Iris pigment epithelial cell (primary cell): ENCODE measurements at regions not wholly inside any gene's neighbourhood (a gene's known extent, or its start where the extent isn't known, plus 50 kb on each side); places are given as distances from the start of the nearest gene placed in this dataset.
"Not testable (repeated sequence)": the region's sequence is repeated elsewhere in the genome, so short reads cannot be mapped to it uniquely, and the experiment has no call there.

Source experiments
- DNase-seq: peaks from one replicate; pipeline ENCODE4 v3.0.0-alpha.2; 2011; ENCODE audit warnings: low read depth

DNA sequence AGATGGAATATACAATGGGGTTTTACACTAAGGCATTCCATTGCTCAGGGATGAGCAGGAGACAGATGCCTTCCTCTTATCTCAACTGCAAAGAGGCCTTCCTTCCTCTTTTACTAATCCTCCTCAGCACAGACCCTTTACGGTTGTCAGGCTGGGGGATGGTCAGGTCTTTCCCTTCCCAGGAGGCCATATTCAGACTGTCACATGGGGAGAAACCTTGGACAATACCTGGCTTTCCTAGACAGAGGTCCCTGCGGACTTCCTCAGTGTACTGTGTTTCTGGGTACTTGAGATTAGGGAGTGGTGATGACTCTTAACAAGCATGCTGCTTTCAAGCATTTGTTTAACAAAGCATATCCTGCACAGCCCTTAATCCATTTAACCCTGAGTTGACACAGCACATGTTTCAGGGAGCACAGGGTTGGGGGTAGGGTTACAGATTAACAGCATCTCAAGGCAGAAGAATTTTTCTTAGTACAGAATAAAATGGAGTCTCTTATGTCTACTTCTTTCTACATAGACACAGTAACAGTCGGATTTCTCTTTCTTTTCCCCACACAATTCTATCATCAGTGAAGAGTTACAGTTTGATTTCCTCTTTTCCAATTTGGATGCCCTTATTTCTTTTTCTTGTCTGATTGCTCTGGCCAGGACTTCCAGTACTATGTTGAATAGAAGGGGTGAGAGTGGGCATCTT is 737.1 kb downstream of the TRHDE start:
- DNase-seq = not testable (repeated sequence)

DNA sequence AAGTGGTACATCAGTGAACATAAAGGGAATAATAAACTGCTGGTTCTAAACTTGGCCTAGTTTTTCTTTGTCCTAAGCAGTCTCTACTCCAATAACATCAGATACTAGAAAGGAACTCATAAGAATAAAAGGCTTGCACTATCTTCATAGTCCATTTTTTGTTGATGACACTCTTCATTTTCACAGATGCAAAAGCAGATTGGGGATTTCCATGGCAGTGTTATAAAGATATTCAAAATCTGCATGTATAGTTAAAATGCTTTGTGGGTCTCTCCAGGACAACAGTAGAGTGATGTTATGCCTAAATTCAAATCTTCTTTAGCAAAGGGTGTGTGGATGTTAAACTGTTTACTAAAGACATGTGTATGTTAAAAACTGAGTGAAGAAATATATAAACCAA is 745.8 kb downstream of the TRHDE start:
- no peak for DNase-seq

DNA sequence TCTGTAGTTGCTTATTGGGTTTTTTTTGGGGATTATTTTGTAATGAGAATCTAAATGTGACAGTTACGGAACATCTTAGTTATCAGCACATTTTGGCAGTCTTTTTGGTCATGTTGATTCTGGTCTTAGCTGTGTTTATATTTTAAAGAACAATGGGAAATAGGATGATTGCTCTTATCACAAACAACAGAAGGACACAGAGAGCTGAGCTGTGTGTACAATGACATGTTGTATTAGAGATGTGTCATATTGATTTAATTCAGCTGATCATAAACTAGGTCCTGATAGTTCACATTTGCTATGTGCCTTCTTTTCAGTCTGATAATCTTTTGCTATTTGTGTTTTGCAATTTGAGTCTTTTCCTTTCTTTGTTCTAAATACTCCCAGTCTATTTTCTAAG is 781.7 kb downstream of the TRHDE start:
- no peak for DNase-seq

DNA sequence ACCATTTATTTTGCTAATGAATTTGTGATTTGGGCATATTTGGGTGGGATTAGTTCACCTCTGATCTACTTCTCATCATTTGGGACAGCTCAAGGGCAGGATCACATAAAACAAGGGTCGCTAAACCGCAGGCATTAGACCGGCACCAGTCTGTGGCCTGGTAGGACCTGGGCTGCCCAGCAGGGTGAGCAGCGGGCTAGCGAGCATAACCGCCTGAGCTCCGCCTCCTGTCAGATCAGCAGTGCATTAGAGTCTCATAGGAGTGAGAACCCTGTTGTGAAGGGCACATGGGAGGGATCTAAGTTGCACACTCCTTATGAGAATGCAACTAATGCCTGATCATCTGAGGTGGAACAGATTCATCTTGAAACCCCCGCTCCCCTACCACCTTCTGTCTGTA is 785.3 kb downstream of the TRHDE start:
- DNase-seq = no peak

DNA sequence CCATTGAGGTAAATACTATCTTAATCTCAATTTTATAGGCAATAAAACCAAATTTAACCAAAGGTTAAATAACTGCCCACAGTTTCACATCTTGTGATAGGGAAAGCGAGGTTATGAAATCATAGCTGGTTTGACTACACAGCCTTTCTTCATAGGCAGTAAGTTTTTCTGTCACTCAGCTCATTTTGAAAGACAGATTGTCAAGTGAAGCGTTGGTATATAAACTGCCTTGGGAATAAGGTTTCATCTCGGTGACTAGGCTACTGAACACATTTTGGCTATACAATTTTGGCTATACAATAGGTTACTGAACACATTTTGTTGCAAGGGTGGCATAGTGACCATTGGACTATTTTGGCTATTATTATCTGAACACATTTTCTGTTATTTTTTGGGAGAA is 793.7 kb downstream of the TRHDE start:
- no peak for DNase-seq

DNA sequence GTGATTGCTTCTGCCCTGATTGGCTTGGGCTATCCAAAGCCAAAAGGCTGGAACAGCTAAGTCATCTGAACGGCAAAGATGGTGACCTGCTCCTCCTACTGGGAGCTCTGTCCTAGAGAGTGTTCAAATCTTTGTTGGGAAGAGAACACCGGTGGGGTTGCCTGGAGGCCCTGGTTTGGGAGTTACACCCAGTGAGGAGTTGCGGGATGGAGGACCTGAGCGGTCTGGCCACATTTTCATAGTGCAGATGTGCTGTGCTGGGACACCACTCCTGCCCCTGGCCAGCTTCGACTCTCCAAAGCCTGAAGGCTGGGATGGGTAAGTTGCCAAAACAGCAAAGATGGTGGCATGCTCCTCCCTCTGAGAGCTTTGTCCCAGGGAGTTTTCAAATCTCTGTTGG is 795.4 kb downstream of the TRHDE start:
- DNase-seq = no peak

DNA sequence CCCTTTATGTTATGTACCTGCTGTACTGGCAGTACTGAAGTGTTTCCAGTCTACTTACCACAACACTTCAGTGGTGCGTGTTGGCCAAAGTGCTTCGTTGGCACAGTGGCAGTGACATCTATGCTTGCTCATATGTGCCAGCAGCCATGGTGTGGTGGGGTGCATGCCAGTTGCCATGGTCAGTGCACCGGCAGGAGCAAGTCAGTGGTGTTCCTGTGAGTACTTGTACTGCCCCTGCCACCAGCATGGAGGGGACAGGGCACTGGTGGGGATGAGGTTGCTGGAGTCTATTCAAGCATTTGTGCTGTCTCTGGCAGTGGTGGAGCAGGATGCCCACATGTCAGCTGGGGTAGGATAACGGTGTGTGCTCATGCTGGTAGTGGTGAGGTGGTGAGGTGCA is 800.0 kb downstream of the TRHDE start:
- DNase-seq = no peak

DNA sequence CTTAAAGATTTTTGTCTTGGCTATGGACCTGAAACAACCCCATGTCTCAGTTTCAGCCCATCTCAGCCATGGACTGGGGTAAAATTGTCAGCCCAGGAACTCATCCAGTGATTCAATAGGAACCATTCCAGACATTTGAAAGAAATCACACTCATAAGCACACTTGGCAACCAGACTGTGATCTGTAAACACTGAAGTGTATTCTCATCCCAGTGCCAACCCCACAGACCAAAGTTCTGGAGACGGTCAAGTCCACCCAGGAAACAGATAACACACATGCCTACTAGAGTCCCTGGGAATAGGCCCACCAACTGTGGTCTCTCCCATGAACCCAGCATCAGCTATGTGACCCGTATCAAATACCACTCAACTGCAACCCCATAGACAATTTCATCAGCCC is 804.6 kb downstream of the TRHDE start:
- DNase-seq = no peak

DNA sequence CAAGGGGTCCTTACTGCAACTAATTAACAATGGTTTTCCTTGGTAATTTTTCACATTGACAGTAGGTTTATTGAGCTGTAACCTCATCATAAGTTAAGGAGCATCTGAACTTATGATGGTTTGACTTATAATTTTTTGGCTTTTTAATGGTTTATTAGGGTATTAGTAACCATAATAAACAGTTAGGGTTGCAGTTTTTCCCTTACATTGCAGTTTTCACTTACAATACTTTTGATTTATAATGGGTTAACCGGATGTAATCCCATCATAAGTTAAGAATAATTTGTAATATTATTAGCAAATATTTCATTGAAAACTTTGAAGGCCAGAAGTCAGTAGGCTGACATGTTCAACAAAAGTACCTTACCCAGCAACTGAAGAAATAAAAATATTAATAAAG is 811.6 kb downstream of the TRHDE start:
- no peak for DNase-seq

DNA sequence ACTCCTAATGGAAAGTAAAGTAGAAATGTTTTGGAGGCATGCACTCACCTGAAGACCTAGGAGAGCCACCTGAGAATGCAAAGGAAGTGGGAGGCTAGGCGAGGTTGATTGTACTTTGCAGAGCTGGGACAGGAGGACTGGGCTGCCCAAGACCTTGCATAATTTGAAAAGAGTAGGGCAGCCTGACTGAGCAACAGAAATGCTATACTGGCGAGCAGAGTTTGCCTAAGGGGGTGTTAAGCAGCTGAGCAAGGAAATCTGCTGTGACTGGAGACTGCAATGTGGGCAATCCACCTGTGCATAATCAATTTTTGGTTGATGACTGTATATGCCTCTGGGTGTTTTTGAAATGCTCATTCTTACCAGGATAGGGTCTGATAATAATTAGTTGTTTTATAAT is 834.1 kb downstream of the TRHDE start:
- DNase-seq = no peak

DNA sequence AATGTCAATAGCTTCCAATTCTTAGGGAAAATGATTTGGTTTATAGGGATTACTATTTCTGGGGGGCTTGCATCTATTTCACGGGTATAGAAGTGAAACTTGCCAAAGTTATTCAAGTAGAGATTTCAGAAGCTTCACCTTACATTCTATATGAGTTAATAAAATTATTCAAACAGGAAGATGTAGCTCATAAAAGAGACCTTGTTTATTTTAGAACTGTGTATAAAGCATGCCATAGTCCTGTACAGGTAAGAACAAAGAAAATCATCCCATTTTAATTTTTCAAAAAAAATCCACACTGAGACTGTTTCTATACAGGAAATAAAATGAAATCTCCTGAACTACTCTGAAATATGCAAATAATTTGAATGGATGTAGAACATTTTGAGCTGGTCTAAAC is 834.7 kb downstream of the TRHDE start:
- no peak for DNase-seq

DNA sequence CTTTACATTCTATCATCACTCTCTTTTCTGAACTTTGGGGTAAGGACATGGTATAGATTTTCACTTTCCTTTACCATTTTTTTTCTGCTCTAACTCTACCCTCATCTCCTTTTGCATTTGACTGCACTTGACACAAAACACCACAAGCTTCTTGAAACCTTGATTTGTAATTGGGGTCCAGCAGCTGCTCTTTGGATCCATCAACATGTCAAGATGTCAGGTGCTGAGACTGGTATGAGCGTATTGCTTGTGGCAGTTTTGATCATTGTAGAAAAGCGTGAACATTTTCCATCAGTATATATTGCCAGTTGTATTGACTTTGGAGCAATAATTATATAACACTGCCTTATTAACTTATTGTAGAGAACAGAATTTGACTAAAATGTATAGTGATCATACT is 838.6 kb downstream of the TRHDE start:
- DNase-seq = no peak

DNA sequence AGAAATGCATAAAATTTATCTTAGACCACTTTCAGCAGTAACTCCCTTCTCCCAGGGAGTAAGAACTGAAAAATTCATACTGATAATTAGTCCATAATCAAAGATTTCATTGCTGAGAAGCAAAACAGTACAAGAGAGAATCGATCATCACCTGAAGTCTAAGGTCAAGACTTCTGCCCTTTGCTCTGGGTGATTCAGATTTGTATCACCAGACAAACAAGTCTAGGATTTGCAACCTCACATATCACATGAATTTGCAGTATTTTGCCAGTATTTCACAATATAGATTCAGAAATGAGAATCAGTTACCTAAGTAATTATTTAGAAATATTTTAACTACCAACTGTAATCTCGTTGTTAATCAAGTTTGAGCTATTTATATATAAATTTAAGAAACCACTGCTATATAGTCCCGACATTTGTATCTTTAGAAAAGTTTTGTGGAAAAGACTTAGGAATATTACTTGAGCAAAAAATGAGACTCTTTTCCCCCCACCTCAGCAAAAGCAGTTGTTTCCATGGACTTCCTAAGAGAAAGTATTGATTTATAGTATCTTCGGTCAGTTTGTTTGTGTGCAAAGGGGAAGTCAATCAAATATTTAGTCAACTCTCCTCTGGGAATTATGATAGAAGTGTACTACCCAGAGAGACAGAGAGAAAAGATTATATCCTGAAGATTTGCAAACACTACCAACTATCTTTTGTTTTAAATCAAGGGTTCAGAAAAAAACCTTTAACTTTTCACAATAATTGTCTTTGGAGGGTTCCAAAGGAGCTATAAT is 840.1 kb downstream of the TRHDE start:
- DNase-seq = no peak

DNA sequence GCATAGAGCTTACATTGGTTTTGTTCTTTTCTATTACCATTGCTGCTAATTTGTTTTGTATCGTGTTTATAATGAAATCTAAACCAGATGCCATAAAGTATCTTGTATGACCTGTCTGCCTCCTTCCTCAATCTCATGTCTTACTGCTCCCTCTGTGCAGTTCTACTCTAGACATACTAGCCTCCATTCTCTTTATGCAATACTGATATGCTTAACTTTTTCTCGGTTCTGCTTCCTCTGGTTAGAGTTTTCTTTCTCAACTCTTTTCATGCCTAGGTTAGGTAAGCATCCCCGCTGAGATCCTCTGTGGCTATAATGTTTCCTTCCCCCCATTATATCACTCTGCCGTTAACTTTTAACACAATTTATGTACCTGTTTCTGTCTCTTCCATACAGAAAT is 852.3 kb downstream of the TRHDE start:
- DNase-seq = no peak

DNA sequence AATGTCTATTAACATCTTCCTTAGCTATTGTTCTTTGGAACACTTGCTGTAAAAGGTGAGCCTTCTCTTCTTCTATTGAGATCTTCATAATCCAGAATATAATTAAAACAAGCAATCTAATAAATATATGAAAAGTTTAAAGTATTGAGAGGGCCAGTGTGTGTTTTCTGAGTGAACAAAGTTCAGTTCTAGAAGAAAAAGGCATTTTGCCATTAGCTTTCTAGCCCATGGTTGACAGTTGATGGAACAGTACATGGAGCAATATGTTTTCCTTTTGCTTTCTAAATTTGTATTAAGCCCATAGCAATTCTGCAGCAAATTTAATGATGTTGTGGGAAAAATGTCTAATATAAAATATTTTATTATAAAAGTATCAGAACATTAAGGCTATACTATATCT is 853.0 kb downstream of the TRHDE start:
- no peak for DNase-seq

DNA sequence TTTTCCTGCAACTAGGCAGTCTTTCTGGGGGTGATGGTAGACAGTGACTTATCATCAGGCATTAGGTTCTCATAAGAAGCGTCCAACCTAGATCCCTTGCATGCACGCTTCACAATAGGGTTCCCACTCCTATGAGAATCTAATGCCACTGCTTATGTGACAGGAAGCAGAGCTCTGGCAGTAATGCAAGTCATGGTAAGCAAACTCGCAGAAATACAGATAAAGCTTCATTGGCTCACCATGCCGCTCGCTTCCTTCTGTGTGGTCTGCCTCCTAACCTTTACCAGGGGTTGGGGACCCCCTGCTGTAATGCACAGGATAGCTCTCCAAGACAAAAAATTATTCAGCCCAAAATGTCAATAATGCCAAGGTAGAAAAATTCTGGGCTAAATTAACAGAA is 864.2 kb downstream of the TRHDE start:
- no peak for DNase-seq

DNA sequence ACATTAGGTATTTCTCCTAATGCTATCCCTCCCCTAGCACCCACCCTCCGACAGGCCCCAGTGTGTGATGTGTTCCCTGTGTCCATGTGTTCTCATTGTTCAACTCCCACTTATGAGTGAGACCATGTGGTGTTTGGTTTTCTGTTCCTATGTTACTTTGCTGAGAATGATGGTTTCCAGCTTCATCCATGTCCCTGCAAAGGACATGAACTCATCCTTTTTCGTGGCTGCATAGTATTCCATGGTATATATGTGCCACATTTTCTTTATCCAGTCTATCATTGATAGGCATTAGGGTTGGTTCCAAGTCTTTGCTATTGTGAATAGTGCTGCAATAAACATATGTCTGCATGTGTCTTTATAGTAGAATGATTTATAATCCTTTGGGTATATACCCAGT is 867.5 kb downstream of the TRHDE start:
- not testable (repeated sequence) for DNase-seq

DNA sequence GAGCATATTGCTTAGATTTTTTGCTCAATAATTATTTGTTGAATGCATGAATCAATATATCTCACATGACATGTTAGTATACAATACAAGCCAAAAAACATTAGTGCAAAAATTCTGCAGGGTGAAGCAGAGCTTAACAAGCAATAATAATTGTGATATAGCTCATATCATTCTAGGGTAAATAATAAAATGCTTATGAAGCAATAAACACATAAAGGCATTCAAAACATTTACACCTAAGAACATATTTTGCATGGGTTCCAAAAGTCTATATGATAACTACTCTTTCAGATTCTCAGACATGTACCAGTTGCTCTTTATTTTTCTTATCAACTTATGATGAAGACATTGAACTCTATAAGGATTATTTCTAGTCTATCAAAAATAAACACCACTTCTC is 886.2 kb downstream of the TRHDE start:
- DNase-seq = no peak

DNA sequence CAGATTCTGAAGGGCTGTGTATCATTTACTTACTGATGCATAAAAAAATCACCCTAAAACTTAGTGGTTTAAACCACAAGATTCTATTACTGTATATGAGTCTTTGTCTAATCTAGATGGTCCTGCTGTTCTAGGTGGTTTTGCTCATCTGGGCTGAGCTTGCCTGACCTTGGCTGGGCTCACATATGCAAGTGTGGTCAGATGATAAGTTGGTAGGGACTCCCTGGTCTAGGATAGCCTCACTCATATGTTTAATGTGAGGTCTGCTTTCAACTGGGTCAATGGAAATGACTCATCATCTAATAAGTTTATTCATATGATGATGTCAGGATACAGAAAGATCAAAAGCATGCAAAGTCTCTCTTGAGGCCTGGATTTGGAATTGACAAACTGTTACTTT is 887.8 kb downstream of the TRHDE start:
- peak; percentile 4 for DNase-seq

DNA sequence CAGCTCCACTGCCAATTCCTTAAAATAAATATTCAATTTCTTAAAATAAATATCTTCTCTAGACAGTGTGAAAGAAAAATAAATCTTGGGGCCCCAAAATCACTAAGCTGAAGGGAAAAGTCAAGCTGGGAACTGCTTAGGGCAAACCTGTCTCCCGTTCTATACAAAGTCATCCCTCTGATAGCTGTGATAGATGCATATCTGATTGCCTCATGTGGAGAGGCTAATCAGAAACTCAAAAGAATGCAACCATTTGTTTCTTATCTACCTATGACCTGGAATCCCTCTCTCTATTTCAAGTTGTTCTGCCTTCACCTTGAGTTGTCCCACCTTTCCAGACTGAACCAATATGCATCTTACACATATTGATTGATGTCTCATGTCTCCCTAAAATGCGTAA is 889.8 kb downstream of the TRHDE start:
- DNase-seq = no peak

DNA sequence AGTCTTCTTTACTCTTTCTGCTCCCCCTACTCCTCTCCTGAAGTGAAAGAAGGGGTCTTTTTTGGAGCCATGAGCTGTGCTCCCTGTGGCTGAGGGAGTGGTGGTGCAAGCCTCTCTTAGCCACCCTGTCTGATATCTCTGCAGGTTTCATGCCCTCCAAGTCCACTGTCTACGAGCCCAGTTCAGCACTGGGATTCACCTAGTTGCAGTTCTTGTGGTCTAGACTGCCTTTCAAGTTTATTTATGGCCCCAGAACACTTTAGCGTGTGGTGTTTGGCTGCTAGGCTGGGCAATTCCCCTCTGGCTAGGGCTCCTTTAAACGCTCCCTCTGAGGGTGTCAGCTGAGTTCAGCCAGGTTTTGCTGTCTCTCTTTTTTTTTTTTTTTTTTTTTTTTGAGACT is 908.6 kb downstream of the TRHDE start:
- DNase-seq = no peak

DNA sequence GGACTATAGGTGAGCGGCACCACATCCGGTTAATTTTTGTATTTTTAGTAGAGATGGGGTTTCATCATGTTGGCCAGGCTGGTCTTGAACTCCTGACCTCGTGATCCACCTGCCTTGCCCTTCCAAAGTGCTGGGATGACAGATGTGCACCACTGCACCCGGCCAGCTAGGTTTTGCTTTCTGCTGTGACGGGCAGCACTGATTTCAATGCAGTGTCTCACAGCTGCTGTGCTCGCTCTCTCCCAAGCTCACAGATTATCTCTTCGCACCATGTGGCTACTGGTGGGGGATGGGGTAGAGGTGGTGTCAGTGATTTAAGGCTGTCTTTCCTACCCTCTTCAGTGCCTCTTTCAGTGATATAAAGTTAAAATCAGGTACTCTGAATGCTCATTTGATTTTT is 909.1 kb downstream of the TRHDE start:
- no peak for DNase-seq

DNA sequence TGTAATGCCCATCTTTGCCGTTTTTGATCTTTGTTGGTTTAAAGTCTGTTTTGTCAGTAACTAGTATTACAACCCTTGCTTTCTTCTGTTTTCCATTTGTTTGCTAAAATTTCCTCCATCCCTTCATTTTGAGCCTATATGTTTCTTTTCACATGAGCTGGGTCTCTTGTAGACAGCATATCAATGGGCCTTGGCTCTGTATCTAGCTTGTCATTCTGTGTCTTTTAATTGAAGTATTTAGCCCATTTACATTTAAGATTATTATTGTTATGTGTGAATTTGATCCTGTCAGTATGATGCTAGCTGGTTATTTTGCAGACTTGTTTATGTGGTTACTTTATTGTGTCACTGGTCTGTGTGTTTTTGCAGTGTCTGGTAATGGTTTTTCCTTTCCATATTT is 913.2 kb downstream of the TRHDE start:
- DNase-seq = no peak

DNA sequence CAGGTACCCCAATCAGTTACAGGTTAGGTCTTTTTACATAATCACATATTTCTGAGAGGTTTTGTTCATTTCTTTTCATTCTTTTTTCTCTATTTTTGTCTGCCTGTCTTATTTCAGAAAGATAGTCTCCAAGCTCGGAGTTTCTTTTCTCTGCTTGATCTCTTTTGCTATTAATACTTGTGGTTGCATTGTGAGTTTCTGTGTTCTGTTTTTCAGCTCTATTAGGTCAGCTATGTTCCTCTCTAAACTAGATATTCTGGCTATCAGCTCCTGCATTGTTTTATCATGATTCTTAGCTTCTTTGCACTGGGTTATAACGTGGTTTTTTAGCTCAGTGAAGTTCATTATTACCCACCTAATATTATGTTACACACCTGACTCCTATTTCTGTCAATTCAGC is 914.1 kb downstream of the TRHDE start:
- DNase-seq = no peak
